ENCODE measurements at regions not wholly inside any gene's neighbourhood (a gene's known extent, or its start where the extent isn't known, plus 50 kb on each side); places are given as distances from the start of the nearest gene placed in this dataset.
"Not testable (repeated sequence)": the region's sequence is repeated elsewhere in the genome, so short reads cannot be mapped to it uniquely, and the experiment has no call there.

GRCh38 chr12:88904705-88905104, 324.4 kb upstream of the KITLG start:
- TF ChIP-seq CTCF (IDR thresholded peaks at IDR 0.05; ENCODE audit: control extremely low read depth, extremely low read depth, low read depth, missing control alignments), result no peak
- POLR2A ChIA-PET, result no interaction called here

GRCh38 chr12:88903333-88903732, 323.1 kb upstream of the KITLG start:
- DNase-seq (ENCODE audit: extremely low spot score), result no peak
- ChIA-PET CTCF (interaction anchor here (0.8 kb wide), 1 partner anchor 8 kb away, joined by 3 read pairs; no protein-coding TSS in a partner anchor), POLR2A (no interaction called here)
- TF ChIP-seq CTCF (IDR thresholded peaks at IDR 0.05; ENCODE audit: control extremely low read depth, extremely low read depth, low read depth, missing control alignments), result no peak

More at GRCh38 chr12:88904705-88905104, 324.4 kb upstream of the KITLG start:
- no peak for DNase-seq (ENCODE audit: extremely low spot score)
- CTCF ChIA-PET, result no interaction called here

GRCh38 chr12:88897723-88898122, 317.5 kb upstream of the KITLG start:
- ChIA-PET CTCF (interaction anchor here (1.4 kb wide), 1 partner anchor 64 kb away, joined by 3 read pairs; no protein-coding TSS in a partner anchor), POLR2A (no interaction called here)
- DNase-seq (ENCODE audit: extremely low spot score), result no peak
- no peak for TF ChIP-seq CTCF (IDR thresholded peaks at IDR 0.05; ENCODE audit: control extremely low read depth, extremely low read depth, low read depth, missing control alignments)

- ChIA-PET POLR2A (no interaction called here), CTCF (interaction anchor here (1.5 to 4.7 kb wide), 3 partner anchors 11 to 63 kb away, joined by 3 to 16 read pairs (median 3); no protein-coding TSS in a partner anchor)
- no peak for DNase-seq (ENCODE audit: extremely low spot score)
- no peak for TF ChIP-seq CTCF (IDR thresholded peaks at IDR 0.05; ENCODE audit: control extremely low read depth, extremely low read depth, low read depth, missing control alignments)
These were observed 316.7 kb upstream of the KITLG start for GRCh38 chr12:88896958-88897357.

- POLR2A ChIA-PET, result no interaction called here
- DNase-seq (ENCODE audit: extremely low spot score), result no peak
These were observed 315.4 kb upstream of the KITLG start for GRCh38 chr12:88895634-88896033.

GRCh38 chr12:88893801-88894200, 313.5 kb upstream of the KITLG start:
- DNase-seq (ENCODE audit: extremely low spot score), result no peak
- ChIA-PET CTCF (interaction anchor here (4.7 kb wide), 1 partner anchor 9 kb away, joined by 16 read pairs; no protein-coding TSS in a partner anchor), POLR2A (no interaction called here)
- no peak for TF ChIP-seq CTCF (IDR thresholded peaks at IDR 0.05; ENCODE audit: control extremely low read depth, extremely low read depth, low read depth, missing control alignments)

More at GRCh38 chr12:88895634-88896033, 315.4 kb upstream of the KITLG start:
- CTCF ChIA-PET, result interaction anchor here (0.9 to 4.7 kb wide), 5 partner anchors 8 to 64 kb away, joined by 3 to 16 read pairs (median 3); no protein-coding TSS in a partner anchor
- TF ChIP-seq CTCF (IDR thresholded peaks at IDR 0.05; ENCODE audit: control extremely low read depth, extremely low read depth, low read depth, missing control alignments), result no peak

- POLR2A ChIA-PET; DNase-seq (ENCODE audit: extremely low spot score): not testable (repeated sequence)
- CTCF ChIA-PET, result interaction anchor here (0.7 to 1.4 kb wide), 3 partner anchors 13 to 60 kb away, joined by 3 to 4 read pairs (median 4); no protein-coding TSS in a partner anchor
These were observed 311.2 kb upstream of the KITLG start for GRCh38 chr12:88891434-88891833.
